ENCODE measurements at regions not wholly inside any gene's neighbourhood (a gene's known extent, or its start where the extent isn't known, plus 50 kb on each side); places are given as distances from the start of the nearest gene placed in this dataset.

DNA sequence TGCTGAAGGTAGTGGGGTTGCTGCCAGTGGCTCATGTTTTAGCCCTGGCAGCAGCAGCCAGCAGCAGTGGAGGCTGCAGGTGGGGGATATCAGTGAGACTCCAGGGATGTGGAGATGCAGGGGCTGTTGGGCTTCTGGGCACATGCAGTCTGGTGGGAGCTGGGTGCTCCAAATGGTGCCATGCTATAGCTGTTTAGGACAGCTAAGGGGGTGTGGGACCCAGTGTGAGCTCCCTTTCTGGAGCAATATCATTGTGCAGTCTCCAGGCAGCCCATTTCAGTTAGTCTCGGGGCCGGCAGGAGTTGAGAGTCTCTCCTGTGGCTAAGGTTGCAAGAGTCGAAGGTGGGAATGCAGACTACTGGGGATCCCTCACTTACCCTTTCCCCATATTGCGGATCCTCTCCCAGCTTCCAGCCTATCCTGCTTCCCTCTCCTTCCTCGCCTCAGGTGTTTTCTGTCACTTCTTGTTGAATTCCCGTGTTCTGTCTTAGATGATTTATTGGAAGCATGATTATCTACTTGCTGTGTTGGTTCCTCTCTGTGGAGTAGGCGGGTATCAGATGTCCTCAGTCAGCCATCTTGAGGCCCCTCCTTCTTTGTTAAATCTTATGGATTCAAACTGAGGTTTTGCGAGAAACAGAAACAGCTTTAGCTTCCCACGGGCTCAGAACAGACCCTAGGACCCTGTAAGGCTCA is 112.0 kb downstream of the FAM43A start:
- Histone ChIP-seq H3K4me3 (ENCODE audit: low read length) (no peak overlapping the region), H3K27ac (ENCODE audit: low read depth, low read length) (no peak overlapping the region)

DNA sequence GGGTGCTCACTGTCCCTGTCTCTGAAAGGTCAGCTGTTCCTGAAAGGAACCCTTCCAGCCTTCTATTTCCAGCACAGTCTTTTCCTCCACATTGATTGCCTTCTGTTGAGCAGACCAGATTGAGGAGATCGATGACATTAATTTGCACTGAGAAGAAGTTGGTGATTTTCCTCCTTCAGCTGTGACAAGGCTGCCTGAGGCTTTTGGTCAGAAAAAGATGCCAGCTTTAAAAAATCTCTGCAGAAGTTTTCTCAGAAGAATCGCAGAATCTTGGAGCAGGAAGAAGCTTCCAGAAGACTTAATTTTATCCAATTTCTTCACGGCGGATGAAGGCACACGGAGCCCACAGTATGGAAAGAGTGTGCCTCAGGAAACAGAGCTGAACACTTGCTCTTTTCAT is 112.8 kb downstream of the FAM43A start:
- Histone ChIP-seq H3K27ac (ENCODE audit: low read depth, low read length) (no peak overlapping the region), H3K27me3 (ENCODE audit: control insufficient read depth, insufficient read depth, low read length) (no peaks in the 10 kb centered on the region), H3K4me3 (ENCODE audit: low read length) (no peak overlapping the region), H3K9ac (ENCODE audit: low read length) (no peak overlapping the region), H3K4me1 (ENCODE audit: control insufficient read depth, insufficient read depth, low read length) (no peaks in the 10 kb centered on the region), H3K36me3 (ENCODE audit: control insufficient read depth, insufficient read depth, low read length) (no peaks in the 10 kb centered on the region)

More for the DNA sequence above, 112.0 kb downstream of the FAM43A start:
- H3K4me1 ChIP-seq (ENCODE audit: control insufficient read depth, insufficient read depth, low read length), result no peaks in the 10 kb centered on the region
- no peaks in the 10 kb centered on the region for H3K27me3 ChIP-seq (ENCODE audit: control insufficient read depth, insufficient read depth, low read length)
- no peak overlapping the region for H3K9ac ChIP-seq (ENCODE audit: low read length)
- no peaks in the 10 kb centered on the region for H3K36me3 ChIP-seq (ENCODE audit: control insufficient read depth, insufficient read depth, low read length)

DNA sequence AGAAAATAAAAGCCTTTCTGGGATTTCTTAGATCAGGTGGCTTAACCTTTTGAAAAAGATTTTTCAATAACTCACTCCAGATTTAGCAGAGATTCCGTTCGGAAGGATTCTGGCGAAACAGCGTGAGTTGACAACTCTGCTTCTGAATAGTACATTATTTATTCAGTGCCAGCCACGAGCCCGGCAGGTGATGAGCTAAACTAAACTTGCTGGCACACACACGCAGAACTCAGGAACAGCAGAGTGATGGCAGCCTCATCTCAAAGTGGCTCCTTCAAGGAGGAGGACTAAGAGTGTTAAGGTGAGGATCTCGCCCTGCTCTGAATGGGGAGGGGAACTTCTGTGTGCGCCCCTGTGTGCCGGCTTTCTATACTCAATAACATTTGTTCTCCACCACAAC is 114.3 kb downstream of the FAM43A start:
- no peak overlapping the region for H3K27ac ChIP-seq (ENCODE audit: low read depth, low read length)
- H3K4me1 ChIP-seq (ENCODE audit: control insufficient read depth, insufficient read depth, low read length), result no peaks in the 10 kb centered on the region
- no peaks in the 10 kb centered on the region for H3K27me3 ChIP-seq (ENCODE audit: control insufficient read depth, insufficient read depth, low read length)
- H3K36me3 ChIP-seq (ENCODE audit: control insufficient read depth, insufficient read depth, low read length), result no peaks in the 10 kb centered on the region
- H3K9ac ChIP-seq (ENCODE audit: low read length), result no peak overlapping the region
- H3K4me3 ChIP-seq (ENCODE audit: low read length), result no peak overlapping the region

DNA sequence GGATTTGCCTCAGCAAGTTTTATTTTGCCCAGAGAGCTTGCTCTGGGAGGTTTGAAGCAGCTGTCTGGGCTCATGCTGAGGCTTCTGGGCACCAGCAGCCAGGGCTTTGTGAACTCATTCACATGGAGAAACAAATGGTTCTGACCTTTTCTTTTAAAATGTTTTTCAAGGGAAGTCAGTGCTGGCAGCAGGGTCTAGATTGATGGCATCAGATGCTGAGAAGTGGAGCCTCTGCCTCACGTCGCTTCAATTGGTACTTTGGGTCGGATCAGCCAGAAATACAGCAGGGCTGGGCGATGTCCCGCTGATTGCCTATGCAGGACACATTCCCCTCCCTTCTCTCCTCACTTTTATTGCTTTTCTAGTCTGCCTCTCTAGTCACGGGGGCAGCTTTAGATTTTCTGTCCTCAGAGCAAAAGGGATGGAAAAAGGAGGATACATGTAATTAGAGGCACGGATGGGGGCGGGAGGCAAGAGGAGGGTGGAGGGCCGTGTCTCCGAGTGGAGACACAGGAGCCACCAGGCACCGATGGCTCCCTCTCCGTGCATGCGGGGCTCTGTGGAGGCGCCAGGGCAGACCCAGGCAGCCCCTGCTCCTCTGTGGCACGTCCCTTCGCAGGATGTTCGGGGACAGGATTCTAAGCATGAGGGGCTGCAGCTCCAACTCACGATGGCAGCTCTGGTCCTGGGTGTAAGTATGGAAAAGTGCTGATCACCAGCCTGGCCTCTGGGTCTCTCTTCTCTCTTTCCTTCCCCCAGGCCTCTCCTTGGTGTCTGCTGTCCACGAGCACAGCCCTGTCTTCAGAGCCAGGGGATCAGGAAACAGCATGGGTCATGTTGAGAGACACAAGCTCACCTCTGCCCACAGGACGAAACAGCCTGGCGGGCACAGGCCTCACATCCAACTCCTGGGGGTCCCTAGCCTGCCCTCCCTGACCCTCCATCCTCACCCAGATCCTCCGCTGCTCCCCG is 116.1 kb downstream of the FAM43A start:
- no peak overlapping the region for H3K4me3 ChIP-seq (ENCODE audit: low read length)
- H3K4me1 ChIP-seq (ENCODE audit: control insufficient read depth, insufficient read depth, low read length), result no peaks in the 10 kb centered on the region
- no peaks in the 10 kb centered on the region for H3K27me3 ChIP-seq (ENCODE audit: control insufficient read depth, insufficient read depth, low read length)
- no peaks in the 10 kb centered on the region for H3K36me3 ChIP-seq (ENCODE audit: control insufficient read depth, insufficient read depth, low read length)
- H3K27ac ChIP-seq (ENCODE audit: low read depth, low read length), result no peak overlapping the region
- no peak overlapping the region for H3K9ac ChIP-seq (ENCODE audit: low read length)

DNA sequence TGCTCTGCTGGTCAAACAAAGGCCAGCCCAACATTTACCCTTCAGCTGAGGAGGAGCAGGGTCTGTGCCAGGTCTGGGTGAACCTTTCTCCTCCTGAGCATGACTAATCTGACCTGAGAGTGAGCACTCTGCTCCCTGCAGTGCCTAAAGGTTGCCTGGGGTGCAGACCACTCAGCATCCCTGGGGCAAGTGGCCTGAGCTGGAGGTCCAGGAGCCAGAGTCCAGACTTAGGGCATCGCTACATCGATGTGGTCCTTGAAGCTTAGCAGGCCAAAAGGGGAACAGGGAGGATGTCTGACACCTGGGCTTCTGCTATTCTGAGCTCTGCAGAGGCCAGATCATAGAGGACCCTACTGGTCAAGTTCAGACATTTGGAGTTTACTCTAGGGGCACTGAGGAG is 119.1 kb downstream of the FAM43A start:
- no peaks in the 10 kb centered on the region for H3K4me1 ChIP-seq (ENCODE audit: control insufficient read depth, insufficient read depth, low read length)

DNA sequence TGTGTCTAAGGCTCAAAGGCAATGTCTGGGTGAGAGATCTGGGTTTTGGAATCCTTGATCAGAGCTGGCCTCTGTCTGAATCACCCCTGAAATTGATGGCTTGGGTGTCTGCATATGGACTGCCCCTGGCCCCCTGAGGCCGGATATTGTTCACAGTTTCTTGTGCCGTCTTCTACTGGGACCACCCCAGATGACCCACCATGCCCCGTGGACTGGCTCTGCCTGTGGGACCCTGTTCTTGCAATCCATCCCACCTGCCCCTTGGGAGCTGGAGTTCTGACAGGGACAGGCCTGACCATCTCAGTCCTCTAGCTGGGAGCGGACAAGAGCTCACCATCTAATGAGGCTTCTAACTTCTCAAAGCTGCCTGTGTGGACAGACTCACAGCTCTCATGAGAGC is 119.9 kb downstream of the FAM43A start:
- Histone ChIP-seq H3K9ac (ENCODE audit: low read length) (no peak overlapping the region), H3K4me3 (ENCODE audit: low read length) (no peak overlapping the region), H3K27ac (ENCODE audit: low read depth, low read length) (no peak overlapping the region), H3K4me1 (ENCODE audit: control insufficient read depth, insufficient read depth, low read length) (no peaks in the 10 kb centered on the region), H3K27me3 (ENCODE audit: control insufficient read depth, insufficient read depth, low read length) (peaks cover 3% of the 10 kb centered on the region), H3K36me3 (ENCODE audit: control insufficient read depth, insufficient read depth, low read length) (no peaks in the 10 kb centered on the region)

More for the DNA sequence above, 119.1 kb downstream of the FAM43A start:
- H3K27ac ChIP-seq (ENCODE audit: low read depth, low read length), result no peak overlapping the region
- no peaks in the 10 kb centered on the region for H3K36me3 ChIP-seq (ENCODE audit: control insufficient read depth, insufficient read depth, low read length)
- no peak overlapping the region for H3K9ac ChIP-seq (ENCODE audit: low read length)
- peaks cover 3% of the 10 kb centered on the region for H3K27me3 ChIP-seq (ENCODE audit: control insufficient read depth, insufficient read depth, low read length)
- H3K4me3 ChIP-seq (ENCODE audit: low read length), result no peak overlapping the region

DNA sequence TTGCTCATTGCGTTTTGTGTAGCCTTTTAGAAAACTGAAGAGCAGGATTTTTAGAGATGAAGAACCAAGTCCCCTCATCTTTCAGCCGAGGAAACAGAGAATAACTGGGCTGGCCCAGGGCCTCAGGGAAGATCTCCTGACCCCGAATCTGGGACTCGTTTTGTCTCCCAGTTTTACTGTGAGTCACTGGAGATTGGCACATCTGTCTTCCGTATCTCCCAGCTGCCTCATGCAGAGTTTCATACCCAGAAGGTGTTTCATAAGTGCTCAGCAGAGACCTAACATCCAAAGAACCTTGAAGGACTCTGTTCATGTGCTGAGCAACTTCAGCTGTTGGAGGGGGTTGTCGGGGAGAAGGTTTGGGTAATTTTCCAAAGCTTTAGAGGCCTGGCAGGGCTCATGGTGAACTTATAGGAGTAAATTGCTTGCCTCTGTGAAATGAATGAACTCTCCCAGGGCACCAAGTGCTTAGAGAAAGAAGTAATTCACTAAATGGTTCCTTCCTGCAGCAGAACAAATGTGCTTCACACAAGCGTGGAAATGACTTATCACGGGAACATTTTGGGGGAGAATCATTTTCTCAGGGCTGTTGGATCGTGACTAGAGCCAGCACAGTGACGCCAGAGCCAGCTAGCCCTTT is 121.4 kb downstream of the FAM43A start:
- no peak overlapping the region for H3K9ac ChIP-seq (ENCODE audit: low read length)
- H3K27ac ChIP-seq (ENCODE audit: low read depth, low read length), result no peak overlapping the region
- no peaks in the 10 kb centered on the region for H3K36me3 ChIP-seq (ENCODE audit: control insufficient read depth, insufficient read depth, low read length)
- no peak overlapping the region for H3K4me3 ChIP-seq (ENCODE audit: low read length)
- no peaks in the 10 kb centered on the region for H3K4me1 ChIP-seq (ENCODE audit: control insufficient read depth, insufficient read depth, low read length)
- H3K27me3 ChIP-seq (ENCODE audit: control insufficient read depth, insufficient read depth, low read length), result peaks cover 3% of the 10 kb centered on the region

DNA sequence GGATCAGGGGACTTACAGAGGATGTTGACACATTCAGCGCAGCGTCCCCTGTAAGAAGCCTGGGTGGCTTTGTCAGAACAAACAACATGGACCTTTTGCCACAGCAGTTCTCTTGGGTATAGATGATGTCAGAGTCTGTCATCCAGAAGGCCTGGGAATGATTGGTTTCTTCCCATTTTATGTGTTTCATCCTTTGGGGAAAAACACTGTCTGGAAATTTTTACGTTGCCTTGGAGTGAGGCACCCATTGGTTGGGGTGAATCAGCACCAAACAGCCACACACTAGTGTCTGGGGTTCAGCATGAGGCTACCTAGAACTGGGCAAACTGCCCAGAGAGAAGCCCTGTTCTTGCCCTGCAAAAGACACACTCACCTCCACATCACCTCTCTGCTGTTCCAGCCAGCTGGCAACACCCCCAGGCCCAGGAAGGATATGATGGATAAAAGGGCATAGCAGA is 123.0 kb downstream of the FAM43A start:
- Histone ChIP-seq H3K27me3 (ENCODE audit: control insufficient read depth, insufficient read depth, low read length) (peaks cover 3% of the 10 kb centered on the region), H3K9ac (ENCODE audit: low read length) (no peak overlapping the region), H3K4me1 (ENCODE audit: control insufficient read depth, insufficient read depth, low read length) (no peaks in the 10 kb centered on the region), H3K27ac (ENCODE audit: low read depth, low read length) (no peak overlapping the region), H3K4me3 (ENCODE audit: low read length) (no peak overlapping the region), H3K36me3 (ENCODE audit: control insufficient read depth, insufficient read depth, low read length) (no peaks in the 10 kb centered on the region)

DNA sequence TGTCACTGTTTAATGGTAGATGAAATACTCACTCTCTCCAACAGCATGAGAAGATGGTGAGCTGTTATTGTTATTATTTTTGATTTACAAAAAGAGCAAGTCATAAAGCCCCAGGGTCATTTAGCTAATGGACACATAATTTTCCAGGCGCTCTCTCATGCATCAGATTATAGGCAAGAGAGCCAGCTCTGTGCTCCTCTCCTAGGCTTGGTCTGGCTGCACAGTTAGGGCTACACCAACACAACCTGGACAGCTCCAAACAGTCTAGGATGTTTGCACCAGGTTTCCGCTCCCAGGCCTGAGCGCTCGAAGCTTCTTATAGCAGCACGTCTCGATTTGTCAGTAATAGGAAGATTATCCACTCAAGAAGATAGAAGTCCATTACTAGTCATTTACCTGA is 123.7 kb downstream of the FAM43A start:
- Histone ChIP-seq H3K27ac (ENCODE audit: low read depth, low read length) (no peak overlapping the region), H3K27me3 (ENCODE audit: control insufficient read depth, insufficient read depth, low read length) (peaks cover 3% of the 10 kb centered on the region), H3K9ac (ENCODE audit: low read length) (no peak overlapping the region), H3K4me1 (ENCODE audit: control insufficient read depth, insufficient read depth, low read length) (no peaks in the 10 kb centered on the region), H3K4me3 (ENCODE audit: low read length) (no peak overlapping the region), H3K36me3 (ENCODE audit: control insufficient read depth, insufficient read depth, low read length) (no peaks in the 10 kb centered on the region)

DNA sequence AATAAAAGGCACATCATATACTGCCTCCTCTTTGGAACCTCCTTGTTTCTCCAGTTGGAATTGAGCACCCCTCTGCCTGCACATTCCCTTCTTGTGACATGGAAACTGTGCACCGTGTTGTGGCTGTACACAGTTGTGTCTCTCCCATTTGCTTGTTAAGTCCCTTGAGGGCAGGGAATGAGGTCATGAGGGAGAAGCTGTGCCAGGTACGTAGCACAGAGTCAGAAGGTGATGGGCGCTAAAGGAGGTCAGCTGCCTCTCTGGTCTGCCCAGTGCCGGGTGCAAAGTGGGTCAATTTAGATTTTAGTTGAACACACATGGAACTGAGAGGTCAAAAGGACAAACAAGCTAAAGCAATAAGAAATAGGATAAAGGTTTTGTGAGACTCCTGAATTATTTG is 124.4 kb downstream of the FAM43A start:
- Histone ChIP-seq H3K9ac (ENCODE audit: low read length) (no peak overlapping the region), H3K27ac (ENCODE audit: low read depth, low read length) (no peak overlapping the region), H3K4me3 (ENCODE audit: low read length) (no peak overlapping the region), H3K4me1 (ENCODE audit: control insufficient read depth, insufficient read depth, low read length) (no peaks in the 10 kb centered on the region), H3K36me3 (ENCODE audit: control insufficient read depth, insufficient read depth, low read length) (no peaks in the 10 kb centered on the region), H3K27me3 (ENCODE audit: control insufficient read depth, insufficient read depth, low read length) (peaks cover 3% of the 10 kb centered on the region)

DNA sequence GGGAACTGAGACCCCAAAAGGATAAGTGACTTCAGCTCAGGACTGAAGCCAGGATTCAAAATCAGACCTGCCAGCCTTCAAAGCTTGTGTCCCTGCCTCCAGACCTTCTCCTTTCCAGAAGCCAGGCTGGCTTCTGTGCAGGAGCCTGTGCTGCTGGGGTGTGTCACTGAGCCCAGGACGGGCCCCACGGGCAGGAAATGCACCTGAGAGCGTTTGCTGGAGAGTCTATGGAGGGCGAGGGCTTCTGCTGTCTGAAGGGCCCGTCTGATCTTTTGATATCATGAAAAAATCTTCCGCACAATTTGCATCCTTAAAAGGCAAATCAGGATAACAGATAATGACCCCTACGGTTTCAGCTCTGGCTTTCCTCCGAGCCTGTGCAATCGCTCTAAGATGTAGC is 125.4 kb downstream of the FAM43A start:
- Histone ChIP-seq H3K9ac (ENCODE audit: low read length) (no peak overlapping the region), H3K27me3 (ENCODE audit: control insufficient read depth, insufficient read depth, low read length) (peaks cover 3% of the 10 kb centered on the region), H3K4me3 (ENCODE audit: low read length) (no peak overlapping the region), H3K4me1 (ENCODE audit: control insufficient read depth, insufficient read depth, low read length) (no peaks in the 10 kb centered on the region), H3K36me3 (ENCODE audit: control insufficient read depth, insufficient read depth, low read length) (no peaks in the 10 kb centered on the region), H3K27ac (ENCODE audit: low read depth, low read length) (no peak overlapping the region)

DNA sequence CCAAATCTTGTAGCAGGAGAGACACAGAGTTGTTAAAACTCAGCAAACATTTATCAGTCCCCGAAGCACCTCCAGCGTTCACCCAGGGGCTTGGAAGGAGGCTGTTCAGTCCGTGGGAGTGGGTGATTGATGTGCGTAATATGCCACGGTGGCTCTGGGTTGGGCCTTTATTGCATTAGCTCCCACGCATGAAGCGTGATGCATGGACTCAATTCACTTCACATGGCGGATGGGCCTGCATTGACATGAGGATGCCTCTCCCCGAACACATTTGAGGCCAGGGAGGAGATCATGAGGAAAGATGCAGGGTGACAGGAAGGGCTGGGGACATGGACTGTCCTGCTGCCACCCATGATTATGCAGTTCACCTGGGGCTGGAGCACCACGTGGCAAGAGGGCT is 126.5 kb downstream of the FAM43A start:
- Histone ChIP-seq H3K9ac (ENCODE audit: low read length) (no peak overlapping the region), H3K4me3 (ENCODE audit: low read length) (no peak overlapping the region), H3K4me1 (ENCODE audit: control insufficient read depth, insufficient read depth, low read length) (no peaks in the 10 kb centered on the region), H3K27me3 (ENCODE audit: control insufficient read depth, insufficient read depth, low read length) (peaks cover 3% of the 10 kb centered on the region), H3K27ac (ENCODE audit: low read depth, low read length) (no peak overlapping the region), H3K36me3 (ENCODE audit: control insufficient read depth, insufficient read depth, low read length) (no peaks in the 10 kb centered on the region)

Data from rectal smooth muscle tissue (tissue), 1 donor.